ENCODE measurements at regions not wholly inside any gene's neighbourhood (a gene's known extent, or its start where the extent isn't known, plus 50 kb on each side); places are given as distances from the start of the nearest gene placed in this dataset.

- Histone ChIP-seq H2AFZ (ENCODE audit: low read length) (no peak overlapping the region), H3K36me3 (replicated peaks in 1 of 2; ENCODE audit: control insufficient read depth in 1 of 2, insufficient read depth in 2 of 2, low read length in 2 of 2) (no peaks in the 10 kb centered on the region), H3K4me3 (replicated peaks in 1 of 3; ENCODE audit: insufficient read depth in 1 of 3, low read depth in 2 of 3, low read length in 3 of 3) (no peak overlapping the region), H4K20me1 (ENCODE audit: insufficient read depth, low read length) (no peaks in the 10 kb centered on the region), H3K4me2 (ENCODE audit: low read depth, low read length) (no peak overlapping the region), H3K9ac (ENCODE audit: insufficient read depth, low read depth, low read length) (no peak overlapping the region), H3K27ac (ENCODE audit: extremely low read length, insufficient read depth, low read length) (no peak overlapping the region), H3K4me1 (ENCODE audit: insufficient read depth, low read length) (peaks cover 75% of the 10 kb centered on the region), H3K79me2 (ENCODE audit: insufficient read depth, low read length) (no peaks in the 10 kb centered on the region), H3K9me3 (ENCODE audit: low read length) (no peaks in the 10 kb centered on the region), H3K27me3 (ENCODE audit: control insufficient read depth in 1 of 2, insufficient read depth in 2 of 2, low read length in 2 of 2) (peaks cover 0 to 4% of the 10 kb centered on the region in 2 experiments; a peak in 1 of 5 replicates)
- ChIA-PET POLR2A (interaction anchor here (0.6 to 1.3 kb wide), 2 partner anchors 87 to 112 kb away, joined by 3 read pairs; no protein-coding TSS in a partner anchor), CTCF (ENCODE audit: low intra/inter-chr PET ratio, low total read pairs) (no interaction called here)
- in situ Hi-C loops (cut with HindIII; ENCODE audit: extremely low pct_ligation_motif_present, low pct_unique_long_range_greater_than_20kb) (loop anchor here (5.0 to 10.0 kb wide), 2 partner anchors 48 to 111 kb away; no protein-coding TSS in a partner anchor), intact Hi-C loops (cut with micrococcal nuclease; ENCODE audit: unreplicated experiment) (loop anchor here (5.0 kb wide), 2 partner anchors 161 to 184 kb away; partner anchors contain the start of gene AFAP1L1)
- no TSS peak for BruUV-seq (replicated peaks)
- 82% methylated on average over 3 of the region's 3 CpGs for WGBS (ENCODE audit: low lambda C conversion rate)
- no peak for TF ChIP-seq AFF4 (CRISPR knock-in tag; IDR thresholded peaks at IDR 0.05)
- TF ChIP-seq SNAPC4 (CRISPR knock-in tag; IDR thresholded peaks at IDR 0.05), result no peak
- TF ChIP-seq GZF1 (CRISPR knock-in tag; IDR thresholded peaks at IDR 0.05), result no peak
- no peak for TF ChIP-seq ZNF512 (CRISPR knock-in tag; IDR thresholded peaks at IDR 0.05)
- TF ChIP-seq DRAP1 (CRISPR knock-in tag; IDR thresholded peaks at IDR 0.05), result no peak
- no peak for TF ChIP-seq NFATC3 (CRISPR knock-in tag; IDR thresholded peaks at IDR 0.05)
- ATAC-seq, result no peak
- no peak for FAIRE-seq
- no peak for DNase-seq (ENCODE audit: low spot score)
These were observed 53.9 kb upstream of the IL17B start for GRCh38 chr5:149432911-149433401.
